Spleen (tissue), 11 donors: ENCODE measurements at regions not wholly inside any gene's neighbourhood (a gene's known extent, or its start where the extent isn't known, plus 50 kb on each side); places are given as distances from the start of the nearest gene placed in this dataset.

Experiments used
- DNase-seq: peaks from one replicate; pipeline ENCODE4 v3.0.0-alpha.2; 2020
- H3K27ac ChIP-seq, 8 donors: fragments of 200-600 bp; sonication (generic) in 7 of 8; 1 replicate in 4 of 8; 2 replicates in 4 of 8; pipeline versions ENCODE4 v1.5.0 to v1.8.0; 2016 to 2021; ENCODE audit warnings: inconsistent platforms in 4 of 8, mild to moderate bottlenecking in 4 of 8, moderate library complexity in 1 of 8
- H3K27me3 ChIP-seq, 7 donors: fragments of 200-600 bp; sonication (generic) in 6 of 7; replicated peaks in 1 of 7; 1 replicate in 4 of 7; 2 replicates in 3 of 7; pipeline versions ENCODE4 v1.5.0 to v1.8.0; 2016 to 2021; ENCODE audit warnings: inconsistent platforms in 3 of 7, mild to moderate bottlenecking in 1 of 7
- H3K36me3 ChIP-seq, 6 donors: fragments of 200-600 bp; sonication (generic) in 5 of 6; 1 replicate in 4 of 6; 2 replicates in 2 of 6; pipeline versions ENCODE4 v1.5.0 to v1.8.0; 2016 to 2021; ENCODE audit warnings: inconsistent platforms in 2 of 6
- H3K4me1 ChIP-seq, 6 donors: fragments of 200-600 bp; sonication (generic) in 5 of 6; 1 replicate in 3 of 6; 2 replicates in 3 of 6; pipeline versions ENCODE4 v1.5.0 to v1.8.0; 2016 to 2021; ENCODE audit warnings: inconsistent platforms in 3 of 6
- H3K4me3 ChIP-seq, 8 donors: fragments of 200-600 bp; sonication (generic) in 7 of 8; 1 replicate in 4 of 8; 2 replicates in 4 of 8; pipeline versions ENCODE4 v1.5.0 to v1.8.0; 2016 to 2021; ENCODE audit warnings: inconsistent platforms in 4 of 8, mild to moderate bottlenecking in 4 of 8, moderate library complexity in 2 of 8
- H3K9me3 ChIP-seq, 8 donors: fragments of 200-600 bp; sonication (generic) in 7 of 8; 1 replicate in 4 of 8; 2 replicates in 4 of 8; pipeline versions ENCODE4 v1.5.0 to v1.8.0; 2016 to 2021; ENCODE audit warnings: inconsistent platforms in 4 of 8
- POLR2A ChIP-seq, 3 donors: fragments of 450-650 bp; IDR thresholded peaks; one replicate each; pipeline ENCODE4 v1.5.1; 2017; ENCODE audit warnings: antibody characterized with exemption in 3 of 3, mild to moderate bottlenecking in 1 of 3
- POLR2AphosphoS5 ChIP-seq, 3 donors: sonication (generic); formaldehyde crosslinking; IDR thresholded peaks; one replicate each; pipeline ENCODE4 v1.5.1; 2017; ENCODE audit warnings: antibody characterized with exemption in 3 of 3
- WGBS, 5 donors: extraction: QIAGEN DNeasy Blood & Tissue Kit in 3 of 5; methylation state at CpG; one replicate each; pipeline versions ENCODE4 v1.1.5 to v1.1.7; 2013 to 2018; 5-methylcytosine and 5-hydroxymethylcytosine counted together
- intact Hi-C: fragments of 100-400 bp; cut with DNase I; formaldehyde crosslinking; loops from one replicate; pipeline ENCODE4 v1.15.0; 2023; ENCODE audit warnings: low total_unique reads
- TF ChIP-seq, protein P1 (sequence below), 11 experiments: fragments of 200-600 bp in 7 of 11; fragments of 450-650 bp in 4 of 11; sonication (generic) in 4 of 11; IDR thresholded peaks in 8 of 11; conservative IDR thresholded peaks in 3 of 11; 1 replicate in 7 of 11; 2 replicates in 4 of 11; pipeline versions ENCODE4 v1.4.0 to v1.8.0; 2016 to 2021; ENCODE audit warnings: antibody characterized with exemption in 11 of 11, inconsistent platforms in 4 of 11, mild to moderate bottlenecking in 1 of 11
- donor health status: healthy with polysubstance abuse.
- donor health status: DM: no; HTN: no; CAD: no; lungs with moderate emphysema.
- donor health status: DM: no; HTN: no; CAD: no.
- donor health status: Bipolar disorder and iron deficiency.
- donor health status: healthy.
- donor health status: DM: no; HTN: no; CAD: no.
- donor health status: DM: yes; HTN: yes; CAD: no.

DNA sequence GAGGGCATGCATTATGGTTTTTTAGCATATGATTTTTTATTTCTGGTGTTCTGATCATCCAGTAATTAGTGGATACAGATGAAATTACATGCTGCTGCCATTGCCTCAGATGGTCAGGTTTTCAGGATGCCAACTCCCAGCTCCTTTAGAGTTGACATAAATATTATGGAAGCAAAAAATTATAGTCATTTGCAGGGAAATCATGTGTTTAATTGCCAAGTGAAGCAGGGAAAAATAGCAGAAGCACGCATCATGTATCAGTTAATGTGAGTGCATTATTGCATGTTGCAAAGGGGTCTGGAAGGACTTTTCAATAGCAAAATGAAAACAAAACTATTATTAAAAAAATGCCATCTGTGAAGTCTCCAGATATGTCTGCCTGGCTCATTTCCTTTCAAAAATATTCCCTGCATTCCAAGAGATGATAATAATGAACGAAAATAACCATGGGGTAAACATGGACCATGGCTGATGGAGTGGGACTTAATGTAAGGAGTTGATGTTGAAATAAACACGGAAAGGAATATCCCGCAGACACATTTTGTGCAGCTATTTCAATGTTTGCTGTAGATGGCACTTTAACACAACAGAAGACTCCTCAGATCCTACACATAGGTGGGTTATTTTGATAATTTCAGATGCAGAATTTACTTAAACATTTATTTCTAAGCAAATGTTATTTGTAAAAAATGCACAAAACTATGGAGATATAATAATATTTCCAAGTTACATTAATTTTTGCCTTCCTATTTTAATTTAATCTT lies 87.7 kb upstream of the DYNAP start:
- TF ChIP-seq POLR2A (IDR thresholded peaks at IDR 0.05) (no peak), POLR2AphosphoS5 (IDR thresholded peaks at IDR 0.05) (no peak)
- TF ChIP-seq, protein P1, sequence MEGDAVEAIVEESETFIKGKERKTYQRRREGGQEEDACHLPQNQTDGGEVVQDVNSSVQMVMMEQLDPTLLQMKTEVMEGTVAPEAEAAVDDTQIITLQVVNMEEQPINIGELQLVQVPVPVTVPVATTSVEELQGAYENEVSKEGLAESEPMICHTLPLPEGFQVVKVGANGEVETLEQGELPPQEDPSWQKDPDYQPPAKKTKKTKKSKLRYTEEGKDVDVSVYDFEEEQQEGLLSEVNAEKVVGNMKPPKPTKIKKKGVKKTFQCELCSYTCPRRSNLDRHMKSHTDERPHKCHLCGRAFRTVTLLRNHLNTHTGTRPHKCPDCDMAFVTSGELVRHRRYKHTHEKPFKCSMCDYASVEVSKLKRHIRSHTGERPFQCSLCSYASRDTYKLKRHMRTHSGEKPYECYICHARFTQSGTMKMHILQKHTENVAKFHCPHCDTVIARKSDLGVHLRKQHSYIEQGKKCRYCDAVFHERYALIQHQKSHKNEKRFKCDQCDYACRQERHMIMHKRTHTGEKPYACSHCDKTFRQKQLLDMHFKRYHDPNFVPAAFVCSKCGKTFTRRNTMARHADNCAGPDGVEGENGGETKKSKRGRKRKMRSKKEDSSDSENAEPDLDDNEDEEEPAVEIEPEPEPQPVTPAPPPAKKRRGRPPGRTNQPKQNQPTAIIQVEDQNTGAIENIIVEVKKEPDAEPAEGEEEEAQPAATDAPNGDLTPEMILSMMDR (IDR thresholded peaks at IDR 0.05 in 8 of 11, conservative IDR thresholded peaks at IDR 0.05 in 3 of 11) = no peak
- intact Hi-C loops = no loop called here
- DNase-seq = no peak

DNA sequence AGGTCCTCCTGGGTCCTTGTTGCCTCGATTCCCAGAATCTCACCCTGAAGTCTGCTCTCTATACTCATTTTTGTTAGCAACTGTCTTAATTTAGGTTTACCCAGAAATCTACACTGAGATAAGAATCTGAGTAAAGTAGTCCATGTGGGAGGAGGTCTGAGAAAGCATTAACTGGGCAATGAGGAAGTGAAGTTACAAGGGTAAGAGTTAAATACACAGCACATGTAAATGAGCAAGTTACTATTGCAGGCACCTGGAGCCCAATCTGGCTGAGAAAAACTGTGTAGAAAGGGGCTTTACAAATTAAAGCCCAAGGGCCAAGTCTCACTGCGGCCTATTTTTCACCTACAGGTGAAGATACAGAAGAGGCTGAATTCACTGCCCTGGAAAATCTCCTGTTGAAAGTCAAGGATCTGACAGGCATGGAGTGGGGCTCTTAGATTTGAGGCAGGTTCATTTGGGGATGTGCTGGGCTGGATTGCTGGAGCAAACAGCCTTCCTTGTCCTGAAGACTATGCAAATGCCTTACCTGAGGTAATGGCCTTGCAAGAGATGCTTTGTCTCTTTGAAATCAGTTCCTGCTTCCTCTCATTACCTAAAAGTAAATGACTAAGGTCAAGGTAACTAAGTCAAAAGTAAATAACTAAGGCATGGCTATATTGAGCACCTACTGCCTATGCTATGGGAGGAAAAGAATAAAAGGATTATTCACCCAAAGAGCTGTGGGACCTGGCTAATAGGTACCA lies 84.4 kb upstream of the DYNAP start:
- H3K4me1 ChIP-seq = no peaks in the 10 kb centered on the region
- no peak overlapping the region for H3K27ac ChIP-seq
- intact Hi-C loops = no loop called here
- no peaks in the 10 kb centered on the region for H3K36me3 ChIP-seq
- H3K9me3 ChIP-seq = peaks cover 0 to 4% (median 0%) of the 10 kb centered on the region in 8 donors
- H3K27me3 ChIP-seq = no peaks in the 10 kb centered on the region
- H3K4me3 ChIP-seq = no peak overlapping the region
- DNase-seq = no peak
- no peak for TF ChIP-seq POLR2AphosphoS5 (IDR thresholded peaks at IDR 0.05)
- TF ChIP-seq, protein P1 (IDR thresholded peaks at IDR 0.05 in 8 of 11, conservative IDR thresholded peaks at IDR 0.05 in 3 of 11) = no peak
- TF ChIP-seq POLR2A (IDR thresholded peaks at IDR 0.05) = no peak
- 70 to 86% (median 78%) methylated on average over 2 of the region's 2 CpGs for WGBS, 5 donors

More for the DNA sequence above, 87.7 kb upstream of the DYNAP start:
- H3K9me3 ChIP-seq = peaks cover 0 to 6% (median 0%) of the 10 kb centered on the region in 8 donors
- no peaks in the 10 kb centered on the region for H3K36me3 ChIP-seq
- no peaks in the 10 kb centered on the region for H3K4me1 ChIP-seq
- 80 to 86% (median 84%) methylated on average over 4 of the region's 4 CpGs for WGBS, 5 donors
- H3K27ac ChIP-seq = no peak overlapping the region
- no peaks in the 10 kb centered on the region for H3K27me3 ChIP-seq
- H3K4me3 ChIP-seq = no peak overlapping the region

DNA sequence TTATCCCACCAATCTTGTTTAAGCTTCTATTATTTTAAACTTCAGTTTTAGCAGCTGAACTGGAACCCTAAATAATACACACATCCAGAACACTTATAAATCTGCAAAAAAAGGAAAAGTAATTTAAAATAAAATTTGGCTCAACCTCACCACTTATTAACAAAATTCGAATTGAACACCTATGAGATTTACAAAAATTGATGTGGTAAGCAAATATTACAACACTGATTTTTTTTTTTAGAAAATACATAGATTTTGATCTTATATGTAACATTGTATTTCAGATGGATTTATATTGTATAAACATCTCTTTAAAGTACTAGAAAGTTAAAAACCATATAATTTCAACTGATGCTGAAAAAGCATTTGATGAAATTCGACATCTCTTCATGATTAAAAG lies 81.3 kb upstream of the DYNAP start:
- intact Hi-C loops = no loop called here
- Histone ChIP-seq H3K4me3 (no peak overlapping the region), H3K36me3 (no peaks in the 10 kb centered on the region), H3K9me3 (no peaks in the 10 kb centered on the region), H3K4me1 (no peaks in the 10 kb centered on the region), H3K27me3 (no peaks in the 10 kb centered on the region), H3K27ac (no peak overlapping the region)
- no peak for DNase-seq
- no peak for TF ChIP-seq POLR2A (IDR thresholded peaks at IDR 0.05)
- no peak for TF ChIP-seq POLR2AphosphoS5 (IDR thresholded peaks at IDR 0.05)
- TF ChIP-seq, protein P1 (IDR thresholded peaks at IDR 0.05 in 8 of 11, conservative IDR thresholded peaks at IDR 0.05 in 3 of 11) = no peak
- WGBS, 5 donors = 64 to 75% (median 69%) methylated on average over 2 of the region's 2 CpGs

DNA sequence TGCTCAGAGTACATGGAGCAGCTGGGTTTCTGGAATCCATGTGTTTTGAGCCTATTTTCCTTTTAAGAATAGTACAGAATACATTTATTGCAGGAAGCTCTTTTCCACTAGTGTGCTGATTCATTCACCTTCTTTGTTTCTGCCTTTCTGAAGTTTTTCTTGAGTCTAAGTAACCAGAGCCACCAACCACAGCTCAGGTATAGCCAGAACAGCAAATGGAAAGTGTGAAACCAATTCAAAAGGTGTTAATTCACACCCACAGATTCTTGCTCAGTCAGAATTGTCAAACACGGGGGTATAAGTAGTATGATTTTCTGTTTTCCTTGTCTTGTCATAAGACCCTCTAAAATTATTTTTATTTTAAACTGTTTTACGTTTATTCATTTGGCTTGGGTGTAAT lies 75.9 kb upstream of the DYNAP start:
- 50 to 69% (median 55%) methylated on average over 2 of the region's 2 CpGs for WGBS, 5 donors
- Histone ChIP-seq H3K36me3 (no peaks in the 10 kb centered on the region), H3K4me3 (peak overlapping the region in 2 of 8 donors; percentile 13 to 30), H3K4me1 (no peaks in the 10 kb centered on the region), H3K27ac (peak overlapping the region in 2 of 8 donors; percentile 28 to 37), H3K9me3 (no peaks in the 10 kb centered on the region), H3K27me3 (no peaks in the 10 kb centered on the region)
- no peak for DNase-seq
- TF ChIP-seq, protein P1 (IDR thresholded peaks at IDR 0.05 in 8 of 11, conservative IDR thresholded peaks at IDR 0.05 in 3 of 11) = no peak
- no peak for TF ChIP-seq POLR2AphosphoS5 (IDR thresholded peaks at IDR 0.05)
- no peak for TF ChIP-seq POLR2A (IDR thresholded peaks at IDR 0.05)
- intact Hi-C loops = no loop called here
